ENCODE measurements at regions not wholly inside any gene's neighbourhood (a gene's known extent, or its start where the extent isn't known, plus 50 kb on each side); places are given as distances from the start of the nearest gene placed in this dataset.
"Not testable (repeated sequence)": the region's sequence is repeated elsewhere in the genome, so short reads cannot be mapped to it uniquely, and the experiment has no call there.

DNA sequence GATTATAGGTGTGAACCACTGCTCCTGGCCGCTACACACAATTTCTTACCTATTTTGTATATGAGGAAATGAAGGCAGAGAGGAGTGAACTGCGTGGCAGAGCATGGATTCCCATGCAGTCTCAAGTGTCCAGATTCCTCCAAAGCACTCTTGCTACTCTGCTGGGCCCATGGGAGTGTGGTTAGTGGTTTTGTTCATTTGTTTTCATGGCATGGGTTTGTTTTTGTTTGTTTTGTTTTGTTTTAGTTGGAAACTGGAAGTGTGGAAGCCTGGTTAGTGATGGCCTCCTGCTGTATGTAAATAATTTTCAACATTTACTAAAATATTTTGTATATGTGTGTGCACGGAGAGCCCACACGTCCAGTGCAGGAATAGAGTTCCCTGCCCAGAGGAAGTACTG lies 61.3 kb upstream of the LRCH1 start:
- no peaks in the 10 kb centered on the region for H3K27me3 ChIP-seq
- TF ChIP-seq POLR2A (IDR thresholded peaks at IDR 0.05) (no peak), EP300 (IDR thresholded peaks at IDR 0.05) (no peak)
- TF ChIP-seq, protein P1, sequence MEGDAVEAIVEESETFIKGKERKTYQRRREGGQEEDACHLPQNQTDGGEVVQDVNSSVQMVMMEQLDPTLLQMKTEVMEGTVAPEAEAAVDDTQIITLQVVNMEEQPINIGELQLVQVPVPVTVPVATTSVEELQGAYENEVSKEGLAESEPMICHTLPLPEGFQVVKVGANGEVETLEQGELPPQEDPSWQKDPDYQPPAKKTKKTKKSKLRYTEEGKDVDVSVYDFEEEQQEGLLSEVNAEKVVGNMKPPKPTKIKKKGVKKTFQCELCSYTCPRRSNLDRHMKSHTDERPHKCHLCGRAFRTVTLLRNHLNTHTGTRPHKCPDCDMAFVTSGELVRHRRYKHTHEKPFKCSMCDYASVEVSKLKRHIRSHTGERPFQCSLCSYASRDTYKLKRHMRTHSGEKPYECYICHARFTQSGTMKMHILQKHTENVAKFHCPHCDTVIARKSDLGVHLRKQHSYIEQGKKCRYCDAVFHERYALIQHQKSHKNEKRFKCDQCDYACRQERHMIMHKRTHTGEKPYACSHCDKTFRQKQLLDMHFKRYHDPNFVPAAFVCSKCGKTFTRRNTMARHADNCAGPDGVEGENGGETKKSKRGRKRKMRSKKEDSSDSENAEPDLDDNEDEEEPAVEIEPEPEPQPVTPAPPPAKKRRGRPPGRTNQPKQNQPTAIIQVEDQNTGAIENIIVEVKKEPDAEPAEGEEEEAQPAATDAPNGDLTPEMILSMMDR (IDR thresholded peaks at IDR 0.05), result no peak
- no peak overlapping the region for H3K4me3 ChIP-seq
- H3K9me3 ChIP-seq, result no peaks in the 10 kb centered on the region
- no peak overlapping the region for H3K27ac ChIP-seq
- no peaks in the 10 kb centered on the region for H3K4me1 ChIP-seq
- intact Hi-C loops (cut with DNase I), result no loop called here
- 82 to 90% methylated on average over 4 of the region's 4 CpGs for WGBS, 2 donors
- DNase-seq, result no peak
- H3K36me3 ChIP-seq, result no peaks in the 10 kb centered on the region

DNA sequence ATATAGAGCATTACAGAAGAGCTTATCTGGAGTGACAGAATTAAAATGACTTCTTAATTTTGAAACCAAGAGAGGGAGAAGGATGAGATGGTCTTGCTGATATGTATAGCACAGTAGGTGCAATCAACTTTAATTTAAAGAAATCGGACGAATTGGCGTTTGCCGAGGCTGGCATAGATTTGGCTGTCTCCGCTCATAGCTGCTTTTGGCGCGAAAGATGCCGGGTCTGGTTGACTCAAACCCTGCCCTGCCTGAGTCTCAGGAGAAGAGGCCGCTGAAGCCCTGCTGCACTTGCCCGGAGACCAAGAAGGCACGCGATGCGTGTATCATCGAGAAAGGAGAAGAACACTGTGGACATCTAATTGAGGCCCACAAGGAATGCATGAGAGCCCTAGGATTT lies 62.3 kb upstream of the LRCH1 start:
- H3K36me3 ChIP-seq; H3K4me1 ChIP-seq; H3K4me3 ChIP-seq; DNase-seq; H3K27ac ChIP-seq; H3K27me3 ChIP-seq; intact Hi-C loops (cut with DNase I); H3K9me3 ChIP-seq: not testable (repeated sequence)
- WGBS, 2 donors, result 95 to 96% methylated on average over 14 of the region's 14 CpGs

DNA sequence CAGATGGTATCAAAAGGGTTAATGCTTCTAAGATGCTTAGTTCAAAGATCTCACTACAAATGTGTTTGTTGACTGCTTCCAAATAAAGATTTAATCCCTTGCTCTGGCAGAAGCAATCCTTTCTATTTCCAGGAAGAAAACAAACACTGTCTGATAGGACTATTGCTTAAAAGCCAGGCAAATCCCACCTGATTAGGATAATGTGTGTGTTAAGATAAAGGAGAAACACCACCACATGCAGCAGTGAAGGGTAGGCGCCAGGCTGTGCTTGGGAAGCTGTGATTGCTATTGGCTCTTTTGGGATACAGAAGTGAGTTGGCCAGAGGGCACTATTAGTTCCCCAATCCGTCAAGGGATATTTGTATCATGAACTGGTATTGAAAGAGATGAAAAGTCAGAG lies 62.8 kb upstream of the LRCH1 start:
- intact Hi-C loops (cut with DNase I), result no loop called here
- Histone ChIP-seq H3K27me3 (no peaks in the 10 kb centered on the region), H3K4me3 (no peak overlapping the region), H3K36me3 (no peaks in the 10 kb centered on the region), H3K4me1 (no peaks in the 10 kb centered on the region), H3K27ac (peak overlapping the region in 2 of 4 donors; percentile 6 to 10), H3K9me3 (peaks cover 0 to 4% (median 2%) of the 10 kb centered on the region in 4 donors)
- WGBS, 2 donors, result 69 to 72% methylated on average over 2 of the region's 2 CpGs
- DNase-seq, result no peak
- TF ChIP-seq, protein P1 (IDR thresholded peaks at IDR 0.05), result no peak
- TF ChIP-seq POLR2A (IDR thresholded peaks at IDR 0.05) (no peak), EP300 (IDR thresholded peaks at IDR 0.05) (no peak), POLR2AphosphoS5 (IDR thresholded peaks at IDR 0.05) (no peak)

DNA sequence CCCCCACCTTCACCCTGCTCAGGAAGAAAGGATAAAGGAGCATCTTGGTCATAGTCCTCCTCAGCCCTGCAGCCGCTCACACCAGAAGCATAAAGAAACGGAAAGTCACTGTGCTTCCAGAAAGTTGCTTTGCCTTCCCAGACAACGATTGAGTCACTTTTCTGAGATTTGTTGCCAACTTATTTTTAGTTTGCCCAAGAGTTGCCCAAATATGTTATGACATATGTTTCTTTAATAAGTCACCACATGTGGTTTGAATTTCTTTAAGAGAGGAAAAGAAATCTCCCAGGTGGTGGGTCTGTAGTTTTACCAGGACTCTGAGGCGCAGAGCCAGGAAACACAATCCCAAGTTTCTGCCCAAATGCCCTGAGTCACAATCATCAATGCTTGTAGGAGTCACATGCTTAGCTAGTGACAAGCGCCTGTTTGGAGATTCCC lies 63.4 kb upstream of the LRCH1 start:
- Histone ChIP-seq H3K4me3 (no peak overlapping the region), H3K27me3 (no peaks in the 10 kb centered on the region), H3K9me3 (peaks cover 0 to 9% (median 5%) of the 10 kb centered on the region in 4 donors), H3K4me1 (no peaks in the 10 kb centered on the region), H3K27ac (peak overlapping the region in 2 of 4 donors; percentile 6 to 10), H3K36me3 (no peaks in the 10 kb centered on the region)
- intact Hi-C loops (cut with DNase I), result no loop called here
- DNase-seq, result no peak
- 72 to 84% methylated on average over 5 of the region's 5 CpGs for WGBS, 2 donors
- TF ChIP-seq EP300 (IDR thresholded peaks at IDR 0.05) (no peak), POLR2AphosphoS5 (IDR thresholded peaks at IDR 0.05) (peak in 1 of 4 donors; percentile 19)

DNA sequence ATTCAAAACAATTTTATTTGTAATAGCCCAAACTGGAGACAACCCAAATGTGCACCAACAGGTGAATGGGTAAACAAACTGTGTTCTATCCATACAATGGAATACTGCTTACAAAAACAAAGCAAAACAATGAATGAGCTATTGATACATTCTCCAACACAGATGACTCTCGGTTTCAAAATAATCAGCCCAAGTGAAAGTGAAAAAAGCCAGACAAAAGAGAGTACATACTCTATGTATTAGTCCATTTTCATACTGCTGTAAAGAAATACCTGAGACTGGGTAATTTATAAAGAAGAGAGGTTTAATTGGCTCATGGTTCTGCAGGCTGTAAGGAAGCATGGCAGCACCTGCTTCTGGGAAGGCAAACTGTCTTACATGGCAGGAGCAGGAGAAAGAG lies 65.2 kb upstream of the LRCH1 start:
- TF ChIP-seq, protein P1 (IDR thresholded peaks at IDR 0.05), result no peak
- TF ChIP-seq EP300 (IDR thresholded peaks at IDR 0.05) (no peak), POLR2A (IDR thresholded peaks at IDR 0.05) (no peak), POLR2AphosphoS5 (IDR thresholded peaks at IDR 0.05) (no peak)
- Histone ChIP-seq H3K9me3 (peaks cover 0 to 22% (median 13%) of the 10 kb centered on the region in 4 donors), H3K27ac (no peak overlapping the region), H3K27me3 (no peaks in the 10 kb centered on the region), H3K36me3 (no peaks in the 10 kb centered on the region), H3K4me3 (no peak overlapping the region), H3K4me1 (no peaks in the 10 kb centered on the region)
- intact Hi-C loops (cut with DNase I), result no loop called here
- 87 to 90% methylated on average over 1 of the region's 1 CpG for whole genome bisulfite sequencing, 2 donors
- DNase-seq, result no peak

DNA sequence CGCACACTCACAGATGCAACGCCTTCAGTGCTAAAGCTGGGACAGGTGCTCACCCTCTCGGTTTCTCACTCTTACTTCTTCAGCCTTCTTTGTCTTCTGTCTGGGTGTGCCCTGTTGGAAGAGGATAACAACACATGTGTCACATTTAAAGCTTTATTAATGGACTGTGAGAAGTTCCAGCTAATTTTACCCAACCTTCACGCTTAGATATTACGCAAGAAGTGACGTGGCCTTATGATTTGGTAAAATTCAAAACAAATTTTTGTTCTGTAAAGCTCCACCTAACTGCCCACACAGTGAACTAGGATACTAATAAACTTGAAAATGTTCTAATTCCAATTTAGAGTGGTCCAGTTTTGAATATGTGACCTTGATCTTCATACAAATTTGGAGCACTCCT lies 66.7 kb upstream of the LRCH1 start:
- no peak for TF ChIP-seq POLR2A (IDR thresholded peaks at IDR 0.05)
- no peak for TF ChIP-seq EP300 (IDR thresholded peaks at IDR 0.05)
- no peak for TF ChIP-seq POLR2AphosphoS5 (IDR thresholded peaks at IDR 0.05)
- TF ChIP-seq, protein P1 (IDR thresholded peaks at IDR 0.05), result no peak
- Histone ChIP-seq H3K27ac (no peak overlapping the region), H3K27me3 (no peaks in the 10 kb centered on the region), H3K9me3 (peaks cover 0 to 22% (median 13%) of the 10 kb centered on the region in 4 donors), H3K4me3 (no peak overlapping the region), H3K4me1 (no peaks in the 10 kb centered on the region), H3K36me3 (no peaks in the 10 kb centered on the region)
- intact Hi-C loops (cut with DNase I), result no loop called here
- no peak for DNase-seq
- WGBS, 2 donors, result 78 to 86% methylated on average over 6 of the region's 6 CpGs

All from sigmoid colon (tissue), 6 donors.